Panc1 (cell line): ENCODE measurements at regions not wholly inside any gene's neighbourhood (a gene's known extent, or its start where the extent isn't known, plus 50 kb on each side); places are given as distances from the start of the nearest gene placed in this dataset.

Source experiments
- ATAC-seq: fragments of 200-7000 bp; cut with Tn5 transposase; 2 replicates; pipeline ENCODE4 v1.9.1; 2020; ENCODE audit warnings: mild to moderate bottlenecking, moderate library complexity
- BruUV-seq: library from RNA; stranded (reverse); fragments of 400-500 nt; replicated peaks from 2 replicates; lab custom pipeline; 2021; lab: Mats Ljungman, UMichigan
- CTCF ChIA-PET: fragments of 300-600 bp; sonication (Branson Sonifier 250); formaldehyde crosslinking; loops from one replicate; lab custom pipeline; 2022; ENCODE audit warnings: antibody characterized with exemption; lab: Charles Lee
- POLR2A ChIA-PET: fragments of 300-600 bp; sonication (Branson Sonifier 250); formaldehyde crosslinking; loops from one replicate; lab custom pipeline; 2022; ENCODE audit warnings: antibody characterized with exemption; lab: Charles Lee
- DNase-seq: peaks from one replicate; pipeline ENCODE4 v3.0.0-alpha.2; 2010; ENCODE audit warnings: low read depth, low spot score
- H3K27ac ChIP-seq: 2 replicates; pipeline ENCODE4 v1.5.1; 2011; ENCODE audit warnings: mild to moderate bottlenecking, low read length, inconsistent platforms
- H3K27me3 ChIP-seq: fragments of 200-500 bp; sonication (Bioruptor generic); 2 replicates; pipeline ENCODE4 v1.6.0; 2014; ENCODE audit warnings: low read length, inconsistent platforms; ENCODE audit not compliant: control insufficient read depth, insufficient read depth
- H3K36me3 ChIP-seq: fragments of 200-500 bp; sonication (Bioruptor generic); 2 replicates; pipeline ENCODE4 v1.5.1; 2014; ENCODE audit warnings: inconsistent platforms, mild to moderate bottlenecking, low read length, moderate library complexity; ENCODE audit not compliant: control insufficient read depth, insufficient read depth
- H3K4me1 ChIP-seq: 2 replicates; pipeline ENCODE4 v1.5.1; 2011; ENCODE audit warnings: inconsistent platforms, mild to moderate bottlenecking, low read length, moderate library complexity; ENCODE audit not compliant: control insufficient read depth, insufficient read depth
- H3K4me3 ChIP-seq, 2 experiments: 2 replicates each; pipeline ENCODE4 v1.5.1; 2011 to 2012; ENCODE audit warnings: low read depth in 2 of 2, low read length in 2 of 2, mild to moderate bottlenecking in 2 of 2, inconsistent platforms in 1 of 2, moderate library complexity in 1 of 2
- H3K9me3 ChIP-seq: fragments of 200-500 bp; sonication (Bioruptor generic); 2 replicates; pipeline ENCODE4 v1.5.1; 2014; ENCODE audit warnings: low read depth, mild to moderate bottlenecking, inconsistent platforms, low read length, moderate library complexity; ENCODE audit not compliant: control insufficient read depth, insufficient read depth
- POLR2AphosphoS5 ChIP-seq: IDR thresholded peaks from 2 replicates; pipeline ENCODE4 v1.6.1; 2012; ENCODE audit warnings: mild to moderate bottlenecking, low read depth, low read length, moderate library complexity
- TCF7L2 ChIP-seq: IDR thresholded peaks from 2 replicates; pipeline ENCODE4 v1.6.1; 2011; ENCODE audit warnings: mild to moderate bottlenecking, low read depth, low read length, inconsistent platforms
- in situ Hi-C: cut with HindIII; loops from 2 replicates; pipeline ENCODE4 v1.10.0; 2016; ENCODE audit warnings: low sequenced_read_pairs, low pct_unique_long_range_greater_than_20kb
- intact Hi-C: fragments of 100-400 bp; cut with micrococcal nuclease; formaldehyde crosslinking; loops from one replicate; pipeline ENCODE4 v1.10.0; 2022; ENCODE audit not compliant: unreplicated experiment
- TF ChIP-seq, protein P1 (sequence below), 2 experiments: IDR thresholded peaks; 2 replicates each; pipeline ENCODE4 v1.6.1; 2011 to 2012; ENCODE audit warnings: low read depth in 2 of 2, control low read depth in 1 of 2, low read length in 1 of 2, mild to moderate bottlenecking in 1 of 2, moderate library complexity in 1 of 2; ENCODE audit not compliant: insufficient read depth in 1 of 2
- TF ChIP-seq, protein P2 (sequence below): fragments of 450-650 bp; IDR thresholded peaks from 2 replicates; pipeline ENCODE4 v1.5.1; 2017; ENCODE audit warnings: mild to moderate bottlenecking

GRCh38 chr13:47463002-47463401 lies 538.1 kb downstream of the SUCLA2 start:
- ATAC-seq, result no peak
- Histone ChIP-seq H3K4me1 (no peaks in the 10 kb centered on the region), H3K36me3 (no peaks in the 10 kb centered on the region), H3K9me3 (no peaks in the 10 kb centered on the region), H3K27ac (no peak overlapping the region), H3K4me3 (no peak overlapping the region), H3K27me3 (no peaks in the 10 kb centered on the region)
- DNase-seq, result no peak
- ChIA-PET CTCF (no interaction called here), POLR2A (no interaction called here)
- in situ Hi-C loops (no loop called here), intact Hi-C loops (no loop called here)
- BruUV-seq, result no TSS peak
- TF ChIP-seq, protein P1, sequence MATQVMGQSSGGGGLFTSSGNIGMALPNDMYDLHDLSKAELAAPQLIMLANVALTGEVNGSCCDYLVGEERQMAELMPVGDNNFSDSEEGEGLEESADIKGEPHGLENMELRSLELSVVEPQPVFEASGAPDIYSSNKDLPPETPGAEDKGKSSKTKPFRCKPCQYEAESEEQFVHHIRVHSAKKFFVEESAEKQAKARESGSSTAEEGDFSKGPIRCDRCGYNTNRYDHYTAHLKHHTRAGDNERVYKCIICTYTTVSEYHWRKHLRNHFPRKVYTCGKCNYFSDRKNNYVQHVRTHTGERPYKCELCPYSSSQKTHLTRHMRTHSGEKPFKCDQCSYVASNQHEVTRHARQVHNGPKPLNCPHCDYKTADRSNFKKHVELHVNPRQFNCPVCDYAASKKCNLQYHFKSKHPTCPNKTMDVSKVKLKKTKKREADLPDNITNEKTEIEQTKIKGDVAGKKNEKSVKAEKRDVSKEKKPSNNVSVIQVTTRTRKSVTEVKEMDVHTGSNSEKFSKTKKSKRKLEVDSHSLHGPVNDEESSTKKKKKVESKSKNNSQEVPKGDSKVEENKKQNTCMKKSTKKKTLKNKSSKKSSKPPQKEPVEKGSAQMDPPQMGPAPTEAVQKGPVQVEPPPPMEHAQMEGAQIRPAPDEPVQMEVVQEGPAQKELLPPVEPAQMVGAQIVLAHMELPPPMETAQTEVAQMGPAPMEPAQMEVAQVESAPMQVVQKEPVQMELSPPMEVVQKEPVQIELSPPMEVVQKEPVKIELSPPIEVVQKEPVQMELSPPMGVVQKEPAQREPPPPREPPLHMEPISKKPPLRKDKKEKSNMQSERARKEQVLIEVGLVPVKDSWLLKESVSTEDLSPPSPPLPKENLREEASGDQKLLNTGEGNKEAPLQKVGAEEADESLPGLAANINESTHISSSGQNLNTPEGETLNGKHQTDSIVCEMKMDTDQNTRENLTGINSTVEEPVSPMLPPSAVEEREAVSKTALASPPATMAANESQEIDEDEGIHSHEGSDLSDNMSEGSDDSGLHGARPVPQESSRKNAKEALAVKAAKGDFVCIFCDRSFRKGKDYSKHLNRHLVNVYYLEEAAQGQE (IDR thresholded peaks at IDR 0.05; ENCODE audit: insufficient read depth in 1 of 2, low read depth in 2 of 2, low read length in 1 of 2), result no peak
- TF ChIP-seq, protein P2, sequence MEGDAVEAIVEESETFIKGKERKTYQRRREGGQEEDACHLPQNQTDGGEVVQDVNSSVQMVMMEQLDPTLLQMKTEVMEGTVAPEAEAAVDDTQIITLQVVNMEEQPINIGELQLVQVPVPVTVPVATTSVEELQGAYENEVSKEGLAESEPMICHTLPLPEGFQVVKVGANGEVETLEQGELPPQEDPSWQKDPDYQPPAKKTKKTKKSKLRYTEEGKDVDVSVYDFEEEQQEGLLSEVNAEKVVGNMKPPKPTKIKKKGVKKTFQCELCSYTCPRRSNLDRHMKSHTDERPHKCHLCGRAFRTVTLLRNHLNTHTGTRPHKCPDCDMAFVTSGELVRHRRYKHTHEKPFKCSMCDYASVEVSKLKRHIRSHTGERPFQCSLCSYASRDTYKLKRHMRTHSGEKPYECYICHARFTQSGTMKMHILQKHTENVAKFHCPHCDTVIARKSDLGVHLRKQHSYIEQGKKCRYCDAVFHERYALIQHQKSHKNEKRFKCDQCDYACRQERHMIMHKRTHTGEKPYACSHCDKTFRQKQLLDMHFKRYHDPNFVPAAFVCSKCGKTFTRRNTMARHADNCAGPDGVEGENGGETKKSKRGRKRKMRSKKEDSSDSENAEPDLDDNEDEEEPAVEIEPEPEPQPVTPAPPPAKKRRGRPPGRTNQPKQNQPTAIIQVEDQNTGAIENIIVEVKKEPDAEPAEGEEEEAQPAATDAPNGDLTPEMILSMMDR, result no peak
- no peak for TF ChIP-seq POLR2AphosphoS5
- no peak for TF ChIP-seq TCF7L2

DNA sequence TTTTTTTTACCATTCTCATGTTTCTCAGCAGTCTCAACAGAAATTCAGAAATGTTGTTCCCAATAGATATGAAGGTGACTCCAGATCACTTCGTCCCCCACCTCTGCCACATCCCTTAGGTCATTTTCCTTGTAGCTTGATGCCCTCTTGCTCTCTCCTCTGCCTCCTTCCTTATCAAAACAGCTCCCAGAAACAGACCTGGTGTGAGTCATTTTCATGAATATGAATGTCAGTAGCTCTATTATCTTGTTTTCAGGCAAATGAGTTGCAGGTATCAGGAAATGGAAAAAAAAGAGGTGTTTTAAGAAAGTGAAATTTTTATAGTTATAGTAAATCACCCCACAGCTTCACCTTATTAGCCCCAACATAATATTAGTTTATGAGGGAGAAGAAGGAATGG lies 539.3 kb downstream of the SUCLA2 start:
- no peak overlapping the region for H3K4me3 ChIP-seq
- ATAC-seq, result no peak
- TF ChIP-seq, protein P1 (IDR thresholded peaks at IDR 0.05; ENCODE audit: insufficient read depth in 1 of 2, low read depth in 2 of 2, low read length in 1 of 2), result no peak
- TF ChIP-seq TCF7L2, result no peak
- TF ChIP-seq, protein P2, result no peak
- ChIA-PET POLR2A (interaction anchor here (0.7 kb wide), 1 partner anchor 457 kb away, joined by 11 read pairs; no protein-coding TSS in a partner anchor), CTCF (no interaction called here)
- BruUV-seq, result no TSS peak
- H3K27ac ChIP-seq, result no peak overlapping the region
- no peak for DNase-seq
- no peaks in the 10 kb centered on the region for H3K27me3 ChIP-seq
- H3K36me3 ChIP-seq, result no peaks in the 10 kb centered on the region
- no peaks in the 10 kb centered on the region for H3K9me3 ChIP-seq
- in situ Hi-C loops (no loop called here), intact Hi-C loops (no loop called here)
- H3K4me1 ChIP-seq, result no peaks in the 10 kb centered on the region
